Stromal cell of bone marrow (primary cell): ENCODE measurements at regions not wholly inside any gene's neighbourhood (a gene's known extent, or its start where the extent isn't known, plus 50 kb on each side); places are given as distances from the start of the nearest gene placed in this dataset.

Source experiments
- DNase-seq: peaks from one replicate; pipeline ENCODE4 v3.0.0-alpha.2; 2012; ENCODE audit warnings: low read depth

DNA sequence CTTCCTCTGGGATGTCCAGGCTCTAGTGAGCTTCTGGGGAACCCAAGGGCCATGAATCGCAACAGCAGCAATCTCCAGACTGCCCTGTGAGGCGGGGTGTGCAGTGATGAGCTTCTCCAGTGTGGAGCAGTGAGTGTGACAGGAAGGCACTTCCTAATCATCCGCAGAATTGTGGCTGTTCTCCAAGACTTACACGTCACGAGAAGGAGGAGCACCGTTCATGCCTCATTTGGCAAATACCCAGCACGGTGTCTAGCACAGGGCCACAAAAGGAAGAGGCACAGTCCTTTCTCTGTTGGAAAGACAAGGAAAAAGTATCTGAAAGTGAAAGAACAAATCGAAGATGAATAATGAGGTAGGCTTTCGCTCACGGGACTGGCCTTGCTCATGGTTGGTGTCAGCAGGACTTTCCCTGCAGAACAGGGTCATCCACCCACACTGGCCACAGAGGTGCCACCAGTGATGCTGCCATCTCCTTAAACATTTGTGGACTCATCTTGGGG is 125.1 kb upstream of the HAAO start:
- DNase-seq: no peak

DNA sequence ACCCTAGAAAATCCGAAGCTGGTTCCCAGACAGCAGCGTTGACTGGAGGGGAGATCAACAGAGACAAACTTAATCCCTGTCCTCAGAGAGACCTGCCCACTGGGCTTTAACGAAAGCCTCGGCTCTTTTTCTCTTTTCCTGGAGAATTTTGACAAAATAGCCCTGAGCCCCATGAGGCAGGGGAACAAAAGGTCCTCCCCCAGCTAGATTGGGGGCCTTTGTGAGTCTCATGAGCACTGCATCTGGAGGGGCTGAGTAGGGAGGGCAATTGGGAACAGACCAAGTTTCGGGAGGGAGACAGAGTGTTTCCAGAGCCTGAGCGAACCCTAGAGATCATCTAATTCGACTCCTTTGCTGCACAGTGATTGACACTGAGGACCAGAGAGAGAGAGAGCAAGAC is 123.9 kb upstream of the HAAO start:
- no peak for DNase-seq

DNA sequence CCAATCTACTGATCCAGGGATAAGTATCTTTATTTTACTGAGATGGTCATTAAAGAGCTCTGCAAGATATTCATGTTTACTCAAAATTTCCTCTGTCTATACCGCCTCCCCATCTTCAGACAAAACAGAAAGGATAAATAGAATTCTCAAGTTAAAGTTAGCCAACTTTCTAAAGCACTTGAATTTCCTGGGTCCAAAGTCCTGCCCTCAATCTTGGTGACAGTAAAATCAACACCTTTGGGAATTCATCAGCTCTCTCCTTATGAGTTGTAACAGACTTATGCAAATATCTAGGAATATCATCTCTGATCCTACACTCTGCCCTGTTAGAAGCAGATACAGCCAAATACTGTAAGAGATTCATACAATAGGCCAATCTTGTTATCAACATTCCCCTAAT is 122.5 kb upstream of the HAAO start:
- no peak for DNase-seq

DNA sequence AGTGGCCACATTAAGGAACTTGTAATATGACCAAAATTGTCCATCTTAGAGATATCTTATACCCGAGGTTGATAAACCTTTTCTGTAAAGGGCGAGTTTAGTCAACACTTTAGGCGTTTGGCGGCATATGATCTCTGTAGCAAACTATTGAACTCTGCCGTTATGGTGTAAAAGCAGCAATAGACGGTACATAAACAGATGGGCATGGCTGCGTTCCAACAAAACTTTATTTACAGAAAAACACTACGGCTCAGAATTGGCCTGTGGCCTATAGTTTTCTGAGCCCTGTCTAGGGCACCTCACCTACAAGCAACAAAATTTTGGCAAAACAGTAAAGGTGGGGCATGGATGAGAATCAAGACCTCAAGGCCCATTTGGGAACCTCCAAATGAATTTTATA is 121.9 kb upstream of the HAAO start:
- no peak for DNase-seq

DNA sequence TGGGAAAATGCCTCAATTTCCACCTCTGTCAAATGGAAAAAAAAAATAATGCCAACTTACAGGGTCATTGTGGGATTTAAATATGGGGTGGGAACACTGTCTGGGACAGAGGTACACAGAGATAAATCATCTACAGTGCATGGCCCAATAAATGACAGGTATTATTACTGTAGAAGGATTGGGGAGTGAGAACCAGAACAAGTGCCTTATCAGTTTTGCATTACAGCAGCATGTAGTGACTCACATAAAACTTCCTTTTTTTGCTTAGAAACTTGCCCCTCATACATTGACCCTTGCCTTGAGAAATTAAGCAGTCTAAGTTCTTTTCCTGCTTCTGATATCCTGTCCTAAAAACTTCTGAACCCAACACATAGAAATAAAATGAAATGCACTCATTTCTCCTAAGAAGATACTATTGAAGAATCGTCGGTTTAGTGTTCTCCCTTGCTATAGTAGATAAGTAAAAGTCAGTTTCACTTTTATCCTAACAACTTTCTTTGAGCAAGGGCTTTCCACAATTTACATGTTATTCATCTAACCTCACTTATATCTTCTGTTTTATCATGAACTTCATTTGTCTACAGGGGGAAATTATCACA is 121.0 kb upstream of the HAAO start:
- no peak for DNase-seq

DNA sequence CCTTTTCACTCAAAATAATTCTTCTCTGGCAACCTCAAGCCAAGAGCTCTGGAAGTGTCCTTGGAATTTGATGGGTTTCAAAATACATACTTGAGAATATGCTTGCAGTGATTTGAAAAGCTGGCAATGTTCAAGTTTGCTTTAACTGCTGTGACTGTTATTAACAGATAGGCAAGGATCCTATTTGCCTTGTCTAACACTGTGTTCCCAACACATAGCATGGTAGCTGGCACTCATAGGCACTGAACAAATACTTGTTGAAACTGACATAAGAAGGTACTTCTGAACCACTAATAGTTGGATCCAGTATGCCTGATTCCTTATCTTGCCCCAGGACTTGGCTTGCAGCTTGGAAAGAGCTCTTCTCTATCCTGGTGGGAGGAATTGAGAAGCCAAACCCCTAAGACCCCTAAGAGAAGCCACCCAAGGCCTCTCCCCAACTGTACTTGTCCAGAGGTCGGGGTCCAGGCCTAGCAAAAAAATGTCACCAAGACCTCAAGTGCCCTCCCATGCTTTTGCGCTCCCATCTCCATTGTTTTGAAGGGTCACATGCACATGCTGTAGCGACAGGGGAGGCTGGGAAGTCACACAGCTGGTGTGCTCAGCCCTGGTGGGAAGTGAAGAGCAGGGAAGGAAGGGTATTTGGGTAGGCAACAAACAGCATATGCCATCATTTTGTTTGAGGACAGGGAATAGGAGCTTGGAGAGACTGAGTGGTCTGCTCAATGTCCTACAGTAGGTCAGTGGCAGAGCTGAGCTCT is 118.4 kb upstream of the HAAO start:
- no peak for DNase-seq

DNA sequence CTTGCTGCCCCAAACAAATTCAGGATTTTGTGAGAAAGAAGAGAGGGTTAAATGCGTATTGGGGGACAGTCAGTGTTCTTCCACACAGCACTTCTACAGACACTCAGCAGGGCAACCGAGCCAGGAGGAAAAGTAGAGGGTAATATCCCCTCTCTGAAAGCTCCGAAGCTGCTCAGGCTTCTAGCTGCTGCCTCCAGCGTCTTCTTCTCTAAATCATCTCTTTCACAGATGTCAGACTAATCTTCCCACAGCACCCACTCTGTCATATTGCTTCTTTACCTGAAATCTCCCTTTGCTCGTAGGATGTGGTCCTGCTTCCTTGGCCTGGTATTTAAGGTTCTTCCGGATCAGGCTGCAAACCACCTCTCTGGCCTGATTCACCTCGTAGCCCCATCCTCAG is 117.6 kb upstream of the HAAO start:
- DNase-seq: no peak

DNA sequence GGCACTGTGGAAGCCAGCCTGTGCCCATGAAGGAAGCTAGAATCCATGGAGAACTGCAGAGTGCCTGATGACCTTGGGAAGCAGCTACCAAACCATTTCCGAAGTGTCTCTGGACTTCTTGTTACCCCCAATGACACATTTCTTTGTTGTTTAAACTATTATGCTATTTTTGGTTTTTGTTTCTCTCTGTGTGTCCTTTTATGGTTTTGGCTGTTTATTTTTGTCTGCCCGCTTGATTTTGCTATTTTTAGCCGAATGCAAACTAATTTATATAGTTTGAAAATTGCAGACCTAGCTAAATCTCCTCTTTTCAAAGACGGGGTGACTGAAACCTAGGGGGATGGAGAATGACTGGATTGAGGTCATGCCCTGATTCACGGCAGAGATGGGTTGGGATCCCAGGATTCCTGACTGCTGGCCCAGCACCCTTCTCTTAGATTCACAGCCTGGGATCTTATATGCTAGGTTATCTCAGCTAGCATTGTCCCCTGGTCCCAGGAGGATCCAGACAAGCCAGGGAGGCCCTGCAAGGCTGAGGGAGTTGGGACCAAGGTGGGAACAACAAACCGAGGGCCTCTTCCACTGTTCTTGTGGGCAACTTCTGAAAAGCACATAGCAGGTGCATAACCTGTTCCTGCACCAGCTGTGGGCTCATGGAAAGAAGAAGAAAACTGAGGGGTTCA is 116.3 kb upstream of the HAAO start:
- DNase-seq: no peak

DNA sequence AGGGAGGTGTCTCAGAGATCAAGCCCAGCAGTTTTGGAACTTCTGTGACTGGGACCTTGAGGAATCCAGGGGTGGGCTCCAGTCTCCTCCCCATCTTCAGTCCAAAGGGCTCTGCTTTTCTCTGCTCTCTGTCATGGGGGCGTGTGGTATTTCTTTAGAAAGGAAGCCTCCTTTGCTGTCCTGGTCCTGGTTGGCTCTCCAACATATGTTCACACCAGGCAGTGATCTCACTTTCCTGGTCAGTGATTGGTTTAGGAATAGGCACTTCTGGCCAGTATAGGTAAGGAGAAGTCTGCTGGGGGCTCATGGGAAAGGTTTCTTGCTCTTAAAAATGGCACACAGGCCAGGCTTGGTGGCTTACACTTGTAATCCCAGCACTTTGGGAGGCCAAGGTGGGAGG is 115.5 kb upstream of the HAAO start:
- no peak for DNase-seq

DNA sequence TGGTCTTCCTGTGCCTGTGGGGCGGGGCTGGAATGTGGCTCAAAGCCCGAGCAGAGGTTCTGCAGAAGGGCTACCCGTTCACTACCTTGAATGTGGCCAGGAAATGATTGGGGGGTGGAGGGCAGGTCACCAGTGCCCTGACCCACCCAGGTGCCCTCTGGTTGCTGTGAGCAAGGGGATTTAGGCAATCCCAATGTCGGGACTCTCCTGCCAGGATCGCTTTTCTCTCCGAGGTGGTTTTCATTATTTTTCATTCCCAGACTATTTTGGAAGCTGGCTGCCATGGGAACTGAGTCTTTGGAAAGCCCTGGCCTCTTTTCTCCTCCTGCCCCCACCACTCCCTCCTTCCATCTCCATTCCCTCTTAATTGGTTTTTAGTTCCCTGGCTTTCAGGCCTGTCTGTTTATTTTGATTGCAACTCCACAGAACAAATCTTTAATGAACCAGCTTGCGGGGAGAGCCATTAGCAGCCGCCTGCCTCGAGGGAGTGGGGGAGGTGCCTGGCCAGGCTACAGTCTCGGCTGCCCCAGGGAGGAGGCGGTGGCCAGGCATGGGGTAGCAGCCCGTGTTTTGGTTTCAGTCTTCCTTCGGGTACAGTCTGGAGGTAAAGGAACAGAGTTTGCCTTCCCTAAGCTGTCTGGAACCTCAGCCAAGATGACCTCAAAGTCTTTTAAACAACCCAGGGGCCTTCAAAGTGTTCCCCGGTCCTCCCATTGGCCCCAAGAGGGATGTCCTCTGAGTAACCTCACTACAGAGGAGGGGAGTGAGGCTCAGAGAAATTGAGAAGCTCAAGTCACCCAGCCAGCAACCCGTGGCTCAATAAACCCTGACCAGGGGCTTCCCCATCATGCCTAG is 114.4 kb upstream of the HAAO start:
- peak; percentile 67 for DNase-seq

DNA sequence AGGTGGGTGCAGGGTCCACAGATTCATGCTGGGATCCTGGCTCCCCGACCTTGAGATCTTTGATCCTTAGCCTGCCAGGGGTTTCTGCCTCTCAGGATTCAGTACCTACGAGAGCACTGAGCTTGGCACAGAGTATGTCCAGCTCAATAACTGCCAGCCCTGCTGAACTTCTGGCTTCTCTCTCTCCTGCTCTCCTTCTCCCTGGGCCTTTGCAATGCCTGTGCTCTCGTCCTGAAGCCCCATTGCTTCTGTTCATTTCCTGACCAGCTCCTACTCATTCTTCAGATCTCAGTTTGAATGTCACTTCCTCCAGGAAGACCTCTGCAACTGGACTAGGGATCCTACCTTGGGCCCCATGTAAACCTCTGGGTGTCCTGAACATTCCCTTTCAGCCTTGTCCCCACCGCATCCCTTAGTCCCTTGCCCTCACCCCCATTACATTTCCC is 113.8 kb upstream of the HAAO start:
- no peak for DNase-seq

DNA sequence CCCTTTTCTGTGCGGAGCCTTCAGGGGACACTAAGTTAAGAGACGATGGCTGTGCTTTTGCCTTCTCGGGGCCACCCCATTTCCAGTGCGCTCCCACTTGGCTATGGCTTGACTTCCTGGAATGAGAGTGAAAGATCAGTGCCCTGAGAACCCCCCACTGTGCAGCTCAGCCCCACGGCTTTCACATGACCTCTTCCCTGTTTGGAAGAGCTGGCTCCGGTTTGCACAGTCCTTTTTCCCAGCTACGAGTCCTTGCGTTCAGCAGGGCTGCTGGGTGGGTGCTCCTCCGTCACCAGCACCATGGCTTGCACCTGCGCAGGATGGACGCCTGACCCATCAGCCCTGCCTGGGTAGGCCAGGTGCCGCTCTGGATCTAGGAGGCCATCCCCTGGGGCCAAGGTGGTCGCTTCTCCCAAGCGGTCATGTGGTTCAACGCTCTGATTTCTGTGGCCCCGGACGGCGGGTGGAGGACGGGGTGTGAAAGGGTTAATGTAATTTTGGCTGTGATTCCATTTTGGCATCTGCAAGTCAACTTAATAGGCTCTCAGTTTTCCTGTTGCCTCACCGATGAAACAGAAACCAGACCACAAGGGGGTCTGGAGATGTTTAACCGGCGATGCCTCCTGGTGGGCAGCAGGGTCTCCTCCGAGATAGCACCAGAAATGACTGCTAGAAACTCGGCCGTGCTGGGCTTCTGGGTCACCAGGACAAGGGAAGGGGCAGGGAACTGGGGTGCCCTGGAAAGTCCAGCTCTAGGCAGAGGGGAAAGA is 113.1 kb upstream of the HAAO start:
- no peak for DNase-seq

DNA sequence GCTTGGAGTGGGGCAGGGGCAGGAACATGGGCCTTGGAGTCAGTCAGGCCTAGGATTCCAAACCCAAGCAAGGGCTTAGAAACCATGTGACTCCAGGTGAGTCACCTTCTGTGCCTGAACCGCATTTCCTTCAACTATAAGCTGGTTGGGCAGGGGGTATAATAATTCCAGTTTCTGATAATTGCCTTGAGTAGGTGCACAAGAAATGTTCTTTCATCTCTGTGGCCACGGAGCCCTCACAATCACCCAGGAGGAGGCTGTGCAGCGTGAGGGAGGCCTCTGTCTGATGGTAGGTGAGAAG is 112.1 kb upstream of the HAAO start:
- no peak for DNase-seq

DNA sequence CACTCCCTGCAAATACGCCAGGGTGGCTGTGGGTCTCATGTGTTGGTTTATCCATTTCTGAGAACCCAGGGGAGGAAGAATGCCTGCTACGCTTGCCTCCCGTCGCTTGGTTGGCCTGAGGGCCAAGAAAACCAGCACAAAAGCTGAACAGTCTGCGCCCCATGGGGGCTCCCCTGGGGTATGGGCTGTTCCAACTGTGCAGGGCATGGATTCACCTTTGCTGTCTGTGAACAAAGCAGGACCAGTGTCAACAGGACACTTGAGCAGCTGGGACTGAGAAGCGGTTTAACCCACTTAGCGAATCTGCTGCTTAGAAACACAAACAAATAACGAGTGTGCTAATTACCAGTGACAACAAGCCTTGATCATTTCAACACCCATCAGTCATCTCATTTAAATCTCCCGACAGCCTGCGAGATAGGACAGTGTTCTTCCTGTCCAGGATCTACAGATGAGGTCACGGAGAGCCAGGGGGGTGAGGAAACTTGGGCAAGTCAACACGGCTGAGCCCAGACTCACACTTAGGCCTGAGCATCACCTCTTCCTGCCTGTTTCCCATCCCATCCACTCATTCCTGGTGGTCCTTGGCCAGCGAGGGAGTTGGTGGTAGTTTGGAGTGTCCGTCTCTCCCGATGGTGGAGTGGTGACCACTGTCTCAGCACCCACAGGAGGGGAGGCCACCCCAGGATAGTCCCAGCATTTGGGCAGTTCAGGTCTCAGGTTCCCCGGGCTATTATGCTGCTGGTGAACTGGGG is 111.6 kb upstream of the HAAO start:
- DNase-seq: no peak

DNA sequence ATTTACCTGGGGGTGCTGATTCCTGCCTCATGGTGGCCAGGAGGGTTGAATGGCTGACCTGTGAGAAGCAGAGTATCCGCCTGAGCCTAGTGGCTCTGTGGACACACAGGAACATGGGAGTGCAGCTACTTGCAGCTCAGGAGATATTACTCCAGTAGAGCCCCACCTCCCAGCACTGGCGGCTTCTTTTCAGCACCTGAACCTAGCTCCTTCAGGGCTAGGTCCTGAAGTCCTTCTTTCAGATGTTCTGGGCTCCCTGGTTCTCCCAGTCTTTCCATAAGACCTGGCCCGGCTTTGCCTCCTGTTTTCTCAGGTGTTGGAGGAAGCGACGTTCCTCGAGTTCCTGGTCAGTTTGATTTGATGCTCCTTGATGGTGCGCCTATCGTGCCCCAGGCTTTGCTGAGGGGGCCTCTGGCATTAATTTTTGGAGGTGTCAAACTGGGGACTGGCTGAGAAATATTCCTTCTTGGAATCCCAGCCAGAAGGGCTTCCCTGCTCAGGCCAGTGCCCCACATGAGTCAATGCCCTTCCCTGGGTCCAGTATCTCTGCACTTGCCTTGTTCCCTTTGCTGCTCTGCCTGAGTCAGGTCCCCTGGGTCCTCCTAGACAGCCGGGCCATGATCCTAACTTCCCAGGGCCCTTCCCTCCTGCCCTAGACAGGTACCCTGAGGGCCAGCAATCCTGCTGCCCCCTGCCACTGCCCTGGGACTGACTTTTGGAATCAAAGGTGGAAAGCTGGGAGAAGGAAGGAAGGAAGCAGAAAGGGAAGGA is 110.7 kb upstream of the HAAO start:
- DNase-seq: no peak

DNA sequence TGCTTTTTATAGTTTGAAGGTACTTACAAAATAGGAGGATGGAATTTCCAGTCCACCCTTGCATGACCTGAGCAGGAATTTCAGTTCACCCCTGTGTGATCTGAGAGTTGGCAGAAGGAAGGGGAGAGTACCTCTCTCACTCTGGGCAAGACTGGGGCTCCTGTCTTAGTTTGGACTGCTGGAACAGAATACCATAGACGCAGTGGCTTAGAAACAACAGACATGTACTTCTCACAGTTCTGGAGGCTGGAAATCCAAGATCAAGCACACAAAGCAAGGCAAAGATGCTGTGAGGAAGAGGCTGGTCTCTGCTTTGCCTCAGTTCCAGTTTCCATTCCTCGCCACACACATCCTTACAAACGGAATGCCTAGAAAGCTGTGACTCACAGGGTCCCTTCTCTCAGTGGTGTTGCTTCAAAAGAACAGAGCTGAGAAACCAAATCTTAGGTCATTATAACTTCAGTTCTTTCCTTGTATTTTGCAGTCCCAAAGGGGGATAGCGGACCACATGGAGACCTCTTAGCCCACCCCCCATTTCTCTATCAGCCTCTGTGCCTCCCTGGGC is 108.8 kb upstream of the HAAO start:
- no peak for DNase-seq

DNA sequence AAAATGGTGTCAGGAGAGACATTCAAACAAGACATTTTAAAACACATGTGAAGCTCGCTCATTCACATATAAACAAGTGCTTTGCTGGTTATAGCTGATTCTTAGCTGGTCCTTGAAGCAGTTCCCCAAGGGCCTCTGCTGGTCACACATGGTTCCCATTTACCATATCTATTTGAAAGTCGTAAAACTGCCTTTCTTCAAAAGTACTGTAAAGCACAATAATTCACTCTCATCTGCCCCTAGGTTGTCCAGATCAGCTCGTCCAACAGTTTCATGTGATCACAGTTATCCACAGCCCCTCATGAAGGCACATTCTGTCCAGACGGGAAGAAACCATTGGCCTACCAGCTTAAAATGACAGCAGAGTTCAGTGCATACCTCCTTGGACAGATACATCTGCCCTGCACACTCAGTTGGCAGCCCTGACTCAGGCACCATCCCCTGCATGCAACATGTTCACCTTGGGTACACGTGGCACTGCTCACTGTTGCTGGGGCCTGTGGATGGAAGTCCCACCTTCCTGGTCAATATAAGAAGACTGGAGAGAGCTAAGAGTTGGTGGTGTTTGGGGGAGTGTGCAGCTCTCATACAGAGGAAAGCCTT is 108.0 kb upstream of the HAAO start:
- no peak for DNase-seq

DNA sequence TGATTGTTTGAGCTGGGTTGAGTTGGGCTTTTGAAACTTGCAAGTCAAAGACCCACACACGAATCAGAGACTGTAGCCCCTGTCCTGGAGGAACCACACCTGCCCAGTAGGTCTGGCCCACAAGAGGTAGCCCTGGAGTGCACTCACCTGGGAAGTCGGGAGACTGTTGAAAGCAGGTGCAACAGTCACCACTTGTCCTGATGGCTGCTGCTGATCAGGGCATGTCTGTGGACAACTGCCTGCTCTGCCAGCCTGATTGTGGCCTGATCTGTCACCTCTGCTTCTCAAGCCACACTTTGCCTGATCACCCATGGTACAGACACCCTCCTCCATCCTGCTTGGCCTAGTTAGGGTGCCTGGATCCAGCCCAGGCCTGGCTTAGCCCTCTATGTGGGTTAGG is 105.0 kb upstream of the HAAO start:
- no peak for DNase-seq

DNA sequence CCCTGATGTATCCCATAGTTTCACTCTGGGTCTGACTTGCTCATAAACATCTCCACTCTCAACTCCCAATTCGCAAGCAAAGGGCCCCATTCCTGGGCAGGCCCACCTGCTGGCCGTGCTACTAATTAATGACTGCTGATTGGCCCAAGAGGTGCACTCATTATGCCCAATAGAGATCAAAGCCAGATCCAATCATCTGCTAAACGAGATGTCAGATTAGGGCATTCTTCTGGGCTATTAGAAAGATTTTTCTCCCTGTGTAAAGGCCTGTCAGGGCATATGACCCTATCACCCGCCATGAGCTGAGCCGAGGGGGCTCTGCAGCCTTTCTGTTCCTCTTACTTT is 103.4 kb upstream of the HAAO start:
- no peak for DNase-seq
